Smooth muscle cell (in vitro differentiated cells): ENCODE measurements at regions not wholly inside any gene's neighbourhood (a gene's known extent, or its start where the extent isn't known, plus 50 kb on each side); places are given as distances from the start of the nearest gene placed in this dataset.

ENCODE experiments used
- DNase-seq: peaks from one replicate; lab custom pipeline; 2025; ENCODE audit not compliant: unreplicated experiment; lab: John Stamatoyannopoulos, UW
- H2AFZ ChIP-seq: fragments of 200-600 bp; sonication (generic); 2 replicates; pipeline ENCODE4 v1.6.0; 2016; ENCODE audit warnings: antibody characterized with exemption, low read depth, mild to moderate bottlenecking
- H3F3A ChIP-seq: fragments of 200-600 bp; sonication (generic); 2 replicates; pipeline ENCODE4 v1.6.0; 2017; ENCODE audit warnings: antibody characterized with exemption, low read depth
- H3K27ac ChIP-seq: fragments of 200-600 bp; sonication (generic); 2 replicates; pipeline ENCODE4 v1.5.1; 2016; ENCODE audit warnings: low read depth, mild to moderate bottlenecking
- H3K27me3 ChIP-seq: fragments of 200-600 bp; sonication (generic); 2 replicates; pipeline ENCODE4 v1.6.1; 2016; ENCODE audit warnings: low read depth, mild to moderate bottlenecking
- H3K36me3 ChIP-seq: fragments of 200-600 bp; sonication (generic); 2 replicates; pipeline ENCODE4 v1.5.1; 2016; ENCODE audit warnings: low read depth
- H3K4me1 ChIP-seq: fragments of 200-600 bp; sonication (generic); 2 replicates; pipeline ENCODE4 v1.5.1; 2016; ENCODE audit warnings: low read depth
- H3K4me2 ChIP-seq: fragments of 200-600 bp; sonication (generic); 2 replicates; pipeline ENCODE4 v1.6.0; 2016; ENCODE audit warnings: mild to moderate bottlenecking
- H3K4me3 ChIP-seq: fragments of 200-600 bp; sonication (generic); 2 replicates; pipeline ENCODE4 v1.5.1; 2016; ENCODE audit warnings: mild to moderate bottlenecking
- H3K79me2 ChIP-seq: fragments of 200-600 bp; sonication (generic); 2 replicates; pipeline ENCODE4 v1.6.0; 2016; ENCODE audit warnings: low read depth, mild to moderate bottlenecking
- H3K9ac ChIP-seq: fragments of 200-600 bp; sonication (generic); 2 replicates; pipeline ENCODE4 v1.6.0; 2016; ENCODE audit warnings: low read depth
- H3K9me3 ChIP-seq: fragments of 200-600 bp; sonication (generic); replicated peaks from 2 replicates; pipeline ENCODE4 v1.5.1; 2016; ENCODE audit warnings: low read depth
- H4K20me1 ChIP-seq: fragments of 200-600 bp; sonication (generic); 2 replicates; pipeline ENCODE4 v1.6.0; 2016; ENCODE audit warnings: low read depth
- WGBS: methylation state at CpG from one replicate; pipeline ENCODE4 v1.1.7; 2016; ENCODE audit warnings: low lambda C conversion rate; 5-methylcytosine and 5-hydroxymethylcytosine counted together
- TF ChIP-seq, protein P1 (sequence below): fragments of 200-600 bp; sonication (generic); IDR thresholded peaks from 2 replicates; pipeline ENCODE4 v1.5.1; 2017; ENCODE audit warnings: borderline replicate concordance, mild to moderate bottlenecking, antibody characterized with exemption; ENCODE audit not compliant: insufficient read depth, poor library complexity, severe bottlenecking

DNA sequence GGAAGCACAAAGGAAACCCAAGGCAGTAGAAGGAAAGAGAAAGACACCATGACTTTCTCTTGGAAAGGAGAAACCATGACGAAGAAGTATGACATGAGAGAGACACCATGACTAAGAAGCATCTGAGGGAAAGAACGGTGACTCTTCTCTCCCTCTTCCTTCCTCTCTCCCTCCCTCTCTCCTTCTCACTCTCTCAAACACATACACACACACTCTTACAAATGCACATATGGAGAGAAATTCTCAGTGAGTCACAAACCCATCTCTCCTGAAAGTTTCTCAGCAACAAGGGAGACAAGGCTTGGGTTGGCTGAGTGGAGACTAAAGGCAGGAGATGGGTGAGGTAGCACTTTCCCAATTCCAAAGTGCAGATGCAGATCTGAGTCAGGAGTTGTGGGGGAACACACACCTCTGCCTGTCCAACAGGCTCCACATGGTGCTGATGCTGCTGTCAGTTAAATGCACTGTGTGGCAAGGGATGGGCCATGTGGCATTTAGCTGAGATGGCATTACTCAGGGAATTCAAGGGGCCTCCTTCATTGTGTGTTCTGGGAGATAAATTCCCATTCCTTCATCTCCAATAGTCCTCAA is 336.7 kb upstream of the C16orf82 start:
- H3F3A ChIP-seq, result no peaks in the 10 kb centered on the region
- WGBS, result 84% methylated on average over 2 of the region's 2 CpGs
- no peak overlapping the region for H3K4me3 ChIP-seq
- H4K20me1 ChIP-seq, result no peaks in the 10 kb centered on the region
- no peaks in the 10 kb centered on the region for H3K36me3 ChIP-seq
- DNase-seq, result no peak
- no peaks in the 10 kb centered on the region for H3K4me1 ChIP-seq
- H3K27ac ChIP-seq, result no peak overlapping the region
- H3K27me3 ChIP-seq, result peaks cover 5% of the 10 kb centered on the region
- no peak overlapping the region for H3K9ac ChIP-seq
- no peaks in the 10 kb centered on the region for H3K79me2 ChIP-seq
- TF ChIP-seq, protein P1, sequence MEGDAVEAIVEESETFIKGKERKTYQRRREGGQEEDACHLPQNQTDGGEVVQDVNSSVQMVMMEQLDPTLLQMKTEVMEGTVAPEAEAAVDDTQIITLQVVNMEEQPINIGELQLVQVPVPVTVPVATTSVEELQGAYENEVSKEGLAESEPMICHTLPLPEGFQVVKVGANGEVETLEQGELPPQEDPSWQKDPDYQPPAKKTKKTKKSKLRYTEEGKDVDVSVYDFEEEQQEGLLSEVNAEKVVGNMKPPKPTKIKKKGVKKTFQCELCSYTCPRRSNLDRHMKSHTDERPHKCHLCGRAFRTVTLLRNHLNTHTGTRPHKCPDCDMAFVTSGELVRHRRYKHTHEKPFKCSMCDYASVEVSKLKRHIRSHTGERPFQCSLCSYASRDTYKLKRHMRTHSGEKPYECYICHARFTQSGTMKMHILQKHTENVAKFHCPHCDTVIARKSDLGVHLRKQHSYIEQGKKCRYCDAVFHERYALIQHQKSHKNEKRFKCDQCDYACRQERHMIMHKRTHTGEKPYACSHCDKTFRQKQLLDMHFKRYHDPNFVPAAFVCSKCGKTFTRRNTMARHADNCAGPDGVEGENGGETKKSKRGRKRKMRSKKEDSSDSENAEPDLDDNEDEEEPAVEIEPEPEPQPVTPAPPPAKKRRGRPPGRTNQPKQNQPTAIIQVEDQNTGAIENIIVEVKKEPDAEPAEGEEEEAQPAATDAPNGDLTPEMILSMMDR, result no peak
- H3K9me3 ChIP-seq, result no peaks in the 10 kb centered on the region
- H2AFZ ChIP-seq, result no peak overlapping the region
- no peak overlapping the region for H3K4me2 ChIP-seq

DNA sequence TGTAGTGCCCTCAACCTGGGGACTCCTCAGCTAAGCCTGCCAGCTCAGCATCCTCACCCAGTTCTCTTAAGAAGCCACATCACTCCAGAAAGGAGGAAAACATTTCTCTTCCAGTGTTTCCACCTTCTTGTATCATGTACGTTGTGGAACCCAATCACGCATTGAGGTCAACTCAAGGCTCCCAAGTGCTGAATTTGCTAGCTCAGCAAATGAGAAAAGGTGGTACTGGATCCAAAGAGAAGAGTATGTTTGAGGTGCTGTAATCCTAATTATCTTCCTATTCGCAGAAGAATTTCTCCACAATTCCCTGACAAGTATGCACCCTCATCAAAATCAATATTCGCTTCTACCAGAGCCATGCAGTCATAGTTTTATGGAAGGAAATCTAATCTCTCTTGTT is 335.0 kb upstream of the C16orf82 start:
- Histone ChIP-seq H3K79me2 (no peaks in the 10 kb centered on the region), H3K4me1 (no peaks in the 10 kb centered on the region), H2AFZ (no peak overlapping the region), H3K4me3 (no peak overlapping the region), H3F3A (no peaks in the 10 kb centered on the region), H3K4me2 (no peak overlapping the region), H3K36me3 (no peaks in the 10 kb centered on the region), H3K27ac (no peak overlapping the region), H3K27me3 (peaks cover 5% of the 10 kb centered on the region), H3K9ac (no peak overlapping the region), H4K20me1 (no peaks in the 10 kb centered on the region), H3K9me3 (no peaks in the 10 kb centered on the region)
- DNase-seq, result no peak
- TF ChIP-seq, protein P1, result no peak
- WGBS, result 82% methylated on average over 4 of the region's 4 CpGs

DNA sequence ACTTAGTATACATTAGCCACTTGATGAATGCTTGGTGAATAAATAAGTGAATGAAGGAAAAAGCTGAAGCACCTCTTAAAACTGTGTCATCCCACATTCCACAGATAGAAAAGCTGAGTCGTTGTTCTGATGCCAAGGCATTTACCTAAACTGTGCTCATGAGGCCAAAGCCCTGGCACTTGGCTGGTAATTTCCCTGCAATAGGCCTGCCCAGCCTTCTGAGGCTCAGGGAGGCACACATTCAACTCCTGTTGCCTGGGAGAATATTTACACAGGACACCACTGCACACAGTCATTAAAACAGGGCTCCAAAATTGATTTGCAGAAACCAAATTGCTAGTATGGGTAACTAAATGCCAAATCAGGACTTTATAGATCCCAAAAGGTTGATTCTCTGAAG is 333.0 kb upstream of the C16orf82 start:
- DNase-seq, result no peak
- Histone ChIP-seq H3K36me3 (no peaks in the 10 kb centered on the region), H2AFZ (no peak overlapping the region), H4K20me1 (no peaks in the 10 kb centered on the region), H3K27ac (no peak overlapping the region), H3K9me3 (no peaks in the 10 kb centered on the region), H3K9ac (no peak overlapping the region), H3K79me2 (no peaks in the 10 kb centered on the region), H3K4me2 (no peak overlapping the region), H3K4me1 (no peaks in the 10 kb centered on the region), H3F3A (no peaks in the 10 kb centered on the region), H3K4me3 (no peak overlapping the region), H3K27me3 (peaks cover 3% of the 10 kb centered on the region)
- 82% methylated on average over 1 of the region's 1 CpG for WGBS
- TF ChIP-seq, protein P1, result no peak

DNA sequence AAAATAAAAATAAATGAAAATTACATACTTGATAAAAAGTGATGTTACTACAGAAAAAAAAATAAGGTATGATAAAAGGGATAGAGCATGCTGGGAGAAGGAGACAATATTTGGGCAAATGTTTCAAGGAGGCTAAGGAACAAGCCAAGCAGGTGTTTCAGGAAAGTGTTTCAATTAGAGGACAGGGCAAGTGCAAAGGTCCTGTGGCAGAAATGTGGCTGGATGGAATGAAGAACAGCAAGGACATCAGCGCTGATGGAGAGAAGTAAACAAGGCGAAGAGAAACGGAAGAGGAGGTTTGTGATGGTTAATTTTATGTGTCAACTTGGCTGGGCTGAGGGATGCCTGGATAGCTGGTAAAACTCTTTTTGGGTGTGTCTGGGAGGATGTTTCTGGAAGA is 331.2 kb upstream of the C16orf82 start:
- H3K4me2 ChIP-seq, result no peak overlapping the region
- no peaks in the 10 kb centered on the region for H3K4me1 ChIP-seq
- H3K79me2 ChIP-seq, result no peaks in the 10 kb centered on the region
- no peak overlapping the region for H3K27ac ChIP-seq
- WGBS, result 97% methylated on average over 3 of the region's 3 CpGs
- no peaks in the 10 kb centered on the region for H3K9me3 ChIP-seq
- H4K20me1 ChIP-seq, result no peaks in the 10 kb centered on the region
- H3F3A ChIP-seq, result no peaks in the 10 kb centered on the region
- no peak overlapping the region for H3K9ac ChIP-seq
- no peak overlapping the region for H2AFZ ChIP-seq
- TF ChIP-seq, protein P1, result no peak
- no peak for DNase-seq
- no peaks in the 10 kb centered on the region for H3K36me3 ChIP-seq
- H3K4me3 ChIP-seq, result no peak overlapping the region
- no peaks in the 10 kb centered on the region for H3K27me3 ChIP-seq
